HG03575 (cell line): ENCODE measurements at regions not wholly inside any gene's neighbourhood (a gene's known extent, or its start where the extent isn't known, plus 50 kb on each side); places are given as distances from the start of the nearest gene placed in this dataset.

Experiments
- ATAC-seq: cut with Tn5 transposase; IDR thresholded peaks from one replicate; pipeline ENCODE4 v1.9.1; 2021; ENCODE audit not compliant: unreplicated experiment, insufficient number of reproducible peaks, low FRiP score; ENCODE audit errors: extremely low read depth

GRCh38 chr10:61320257-61320587 is 133.0 kb downstream of the TMEM26 start:
- no peak for ATAC-seq

GRCh38 chr10:61319386-61320256 is 133.6 kb downstream of the TMEM26 start:
- no peak for ATAC-seq

- ATAC-seq = no peak
These were observed 134.8 kb downstream of the TMEM26 start for GRCh38 chr10:61318429-61318828.

- no peak for ATAC-seq
These were observed 135.5 kb downstream of the TMEM26 start for GRCh38 chr10:61317706-61318105.

- no peak for ATAC-seq
These were observed 136.4 kb downstream of the TMEM26 start for GRCh38 chr10:61316676-61317265.

GRCh38 chr10:61314273-61314672 is 138.9 kb downstream of the TMEM26 start:
- no peak for ATAC-seq

- no peak for ATAC-seq
These were observed 139.7 kb downstream of the TMEM26 start for GRCh38 chr10:61313460-61313859.

- ATAC-seq = no peak
These were observed 148.4 kb downstream of the TMEM26 start for GRCh38 chr10:61304746-61305145.

GRCh38 chr10:61302124-61302523 is 151.1 kb downstream of the TMEM26 start:
- no peak for ATAC-seq

GRCh38 chr10:61301575-61301974 is 151.6 kb downstream of the TMEM26 start:
- no peak for ATAC-seq

GRCh38 chr10:61299841-61300240 is 153.3 kb downstream of the TMEM26 start:
- ATAC-seq = no peak

- ATAC-seq = no peak
These were observed 154.0 kb downstream of the TMEM26 start for GRCh38 chr10:61299156-61299555.

- no peak for ATAC-seq
These were observed 155.0 kb downstream of the TMEM26 start for GRCh38 chr10:61298194-61298593.

- no peak for ATAC-seq
These were observed 157.0 kb downstream of the TMEM26 start for GRCh38 chr10:61296161-61296560.

GRCh38 chr10:61294131-61294530 is 159.1 kb downstream of the TMEM26 start:
- no peak for ATAC-seq

GRCh38 chr10:61289813-61290212 is 163.4 kb downstream of the TMEM26 start:
- no peak for ATAC-seq

- ATAC-seq = peak; percentile 100
These were observed 166.5 kb downstream of the TMEM26 start for GRCh38 chr10:61286686-61287085.

GRCh38 chr10:61285749-61286148 is 167.4 kb downstream of the TMEM26 start:
- ATAC-seq = no peak

- ATAC-seq = no peak
These were observed 168.8 kb downstream of the TMEM26 start for GRCh38 chr10:61284222-61284890.
